ENCODE measurements at regions not wholly inside any gene's neighbourhood (a gene's known extent, or its start where the extent isn't known, plus 50 kb on each side); places are given as distances from the start of the nearest gene placed in this dataset.

DNA sequence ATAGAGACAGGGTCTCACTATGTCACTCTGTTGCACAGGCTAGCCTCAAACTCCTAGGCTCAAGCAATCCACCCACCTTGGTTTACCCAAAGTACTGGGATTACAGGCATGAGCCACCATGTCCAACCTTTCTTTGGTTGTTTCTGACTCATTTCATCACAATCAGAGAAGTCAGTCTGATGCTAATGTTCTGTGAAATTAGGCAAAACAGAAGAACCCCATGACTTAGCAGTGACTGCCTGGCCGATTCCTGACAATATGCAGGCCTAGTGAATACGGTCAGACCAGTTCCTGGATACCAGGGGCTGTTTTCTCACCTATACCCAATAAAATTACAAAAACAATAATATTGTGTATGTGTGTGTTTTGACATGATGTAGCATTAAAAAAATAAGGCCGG, 58.8 kb upstream of the BTN3A2 start:
- TF ChIP-seq, protein P1, sequence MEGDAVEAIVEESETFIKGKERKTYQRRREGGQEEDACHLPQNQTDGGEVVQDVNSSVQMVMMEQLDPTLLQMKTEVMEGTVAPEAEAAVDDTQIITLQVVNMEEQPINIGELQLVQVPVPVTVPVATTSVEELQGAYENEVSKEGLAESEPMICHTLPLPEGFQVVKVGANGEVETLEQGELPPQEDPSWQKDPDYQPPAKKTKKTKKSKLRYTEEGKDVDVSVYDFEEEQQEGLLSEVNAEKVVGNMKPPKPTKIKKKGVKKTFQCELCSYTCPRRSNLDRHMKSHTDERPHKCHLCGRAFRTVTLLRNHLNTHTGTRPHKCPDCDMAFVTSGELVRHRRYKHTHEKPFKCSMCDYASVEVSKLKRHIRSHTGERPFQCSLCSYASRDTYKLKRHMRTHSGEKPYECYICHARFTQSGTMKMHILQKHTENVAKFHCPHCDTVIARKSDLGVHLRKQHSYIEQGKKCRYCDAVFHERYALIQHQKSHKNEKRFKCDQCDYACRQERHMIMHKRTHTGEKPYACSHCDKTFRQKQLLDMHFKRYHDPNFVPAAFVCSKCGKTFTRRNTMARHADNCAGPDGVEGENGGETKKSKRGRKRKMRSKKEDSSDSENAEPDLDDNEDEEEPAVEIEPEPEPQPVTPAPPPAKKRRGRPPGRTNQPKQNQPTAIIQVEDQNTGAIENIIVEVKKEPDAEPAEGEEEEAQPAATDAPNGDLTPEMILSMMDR (IDR thresholded peaks at IDR 0.05; ENCODE audit: low read depth, low read length), result no peak
- no peak for DNase-seq (ENCODE audit: low read depth, low spot score)
- in situ Hi-C loops (cut with HindIII; ENCODE audit: low sequenced_read_pairs), result no loop called here
- no peak overlapping the region for H3K4me3 ChIP-seq (ENCODE audit: low read depth, low read length)

DNA sequence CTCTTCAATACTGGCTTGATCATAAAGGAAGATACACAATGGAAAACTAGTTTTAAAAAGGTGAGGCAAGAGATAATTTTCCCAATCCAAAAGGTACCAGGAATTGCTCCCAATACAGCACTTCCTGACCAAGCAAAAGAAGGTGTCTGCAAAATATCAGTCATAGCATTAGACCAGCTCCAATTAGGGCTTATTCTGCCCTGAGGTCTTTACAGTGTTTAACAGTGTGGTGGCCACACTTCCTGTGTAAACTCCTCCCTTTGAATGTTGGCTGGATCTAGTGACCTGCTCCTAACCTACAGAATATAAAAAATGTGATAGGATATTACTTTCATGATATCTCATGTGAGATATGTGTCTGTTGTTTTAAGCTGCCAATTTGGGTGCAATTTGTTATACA, 57.1 kb upstream of the BTN3A2 start:
- in situ Hi-C loops (cut with HindIII; ENCODE audit: low sequenced_read_pairs), result no loop called here
- no peak for DNase-seq (ENCODE audit: low read depth, low spot score)
- H3K4me3 ChIP-seq (ENCODE audit: low read depth, low read length), result no peak overlapping the region
- TF ChIP-seq, protein P1 (IDR thresholded peaks at IDR 0.05; ENCODE audit: low read depth, low read length), result no peak

DNA sequence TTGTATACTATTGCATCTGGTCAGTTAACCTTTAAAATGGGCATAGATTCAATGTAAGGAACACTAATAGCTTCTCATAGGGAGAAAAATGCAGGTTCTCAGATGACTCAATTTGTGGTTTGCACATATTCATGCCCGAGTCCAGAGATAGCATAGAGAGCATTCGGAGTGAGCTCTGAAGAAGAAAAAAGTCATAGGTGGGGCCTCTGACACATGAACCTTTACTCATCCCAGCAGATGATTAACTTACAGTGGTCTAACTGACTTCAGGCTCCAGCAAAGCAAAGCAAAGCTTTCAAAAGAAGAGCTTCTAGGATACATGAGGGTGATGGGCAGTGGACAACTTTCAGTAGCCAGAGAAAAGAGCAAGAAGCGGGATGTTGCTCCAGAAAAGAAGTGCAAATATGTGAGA, 55.3 kb upstream of the BTN3A2 start:
- in situ Hi-C loops (cut with HindIII; ENCODE audit: low sequenced_read_pairs), result no loop called here
- TF ChIP-seq, protein P1 (IDR thresholded peaks at IDR 0.05; ENCODE audit: low read depth, low read length), result no peak
- DNase-seq (ENCODE audit: low read depth, low spot score), result peak; percentile 81
- H3K4me3 ChIP-seq (ENCODE audit: low read depth, low read length), result no peak overlapping the region

DNA sequence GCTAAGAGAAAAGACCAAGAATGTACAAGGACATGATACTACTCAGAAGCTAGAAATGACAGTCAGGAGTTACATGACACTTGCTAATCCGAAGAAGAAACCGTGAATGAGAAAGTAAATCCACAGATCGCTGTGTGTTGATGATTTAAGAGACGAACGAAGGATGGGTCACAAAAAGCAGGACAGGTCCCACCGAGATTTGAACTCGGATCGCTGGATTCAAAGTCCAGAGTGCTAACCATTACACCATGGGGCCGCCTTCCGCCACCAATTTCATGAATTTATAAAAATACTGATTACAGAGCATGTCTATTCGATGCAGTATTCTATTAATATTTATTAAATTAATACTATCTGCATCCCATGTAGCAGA, 54.0 kb upstream of the BTN3A2 start:
- in situ Hi-C loops (cut with HindIII; ENCODE audit: low sequenced_read_pairs), result no loop called here
- DNase-seq (ENCODE audit: low read depth, low spot score), result peak; percentile 61
- TF ChIP-seq, protein P1 (IDR thresholded peaks at IDR 0.05; ENCODE audit: low read depth, low read length), result no peak
- peak overlapping the region; percentile 58 for H3K4me3 ChIP-seq (ENCODE audit: low read depth, low read length)

DNA sequence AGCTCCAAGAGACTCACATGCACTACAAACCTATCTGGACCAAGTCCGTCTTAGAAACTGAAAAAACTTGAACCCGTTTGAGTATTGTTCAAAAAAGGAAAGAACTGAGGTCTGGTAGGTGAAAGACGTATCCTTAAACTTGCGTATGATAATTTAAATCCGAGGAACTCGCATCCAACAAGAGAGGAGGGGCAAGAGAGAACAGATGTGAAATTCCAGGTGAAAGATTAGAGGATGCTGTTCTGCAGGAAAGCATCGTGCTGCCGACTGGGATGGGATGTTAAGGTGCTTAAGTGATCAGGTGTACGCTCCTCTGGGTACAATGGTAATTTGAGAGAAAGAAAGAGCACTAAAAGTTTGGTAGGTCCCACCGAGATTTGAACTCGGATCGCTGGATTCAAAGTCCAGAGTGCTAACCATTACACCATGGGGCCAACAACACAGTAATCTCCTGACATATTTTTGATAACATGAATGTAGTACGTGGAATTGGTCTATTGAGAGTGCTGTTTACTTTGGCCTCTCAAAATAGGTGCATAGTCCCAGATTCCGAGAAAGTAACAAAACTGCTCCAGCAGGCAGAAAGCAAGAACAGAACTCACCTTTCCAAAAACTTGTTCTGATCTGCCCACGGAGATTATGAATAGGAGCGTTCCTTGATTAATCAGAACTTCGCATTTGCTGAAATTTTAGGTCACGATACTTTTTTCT, 53.5 kb upstream of the BTN3A2 start:
- TF ChIP-seq, protein P1 (IDR thresholded peaks at IDR 0.05; ENCODE audit: low read depth, low read length), result no peak
- H3K4me3 ChIP-seq (ENCODE audit: low read depth, low read length), result peak overlapping the region; percentile 58
- in situ Hi-C loops (cut with HindIII; ENCODE audit: low sequenced_read_pairs), result no loop called here
- peak; percentile 79 for DNase-seq (ENCODE audit: low read depth, low spot score)

DNA sequence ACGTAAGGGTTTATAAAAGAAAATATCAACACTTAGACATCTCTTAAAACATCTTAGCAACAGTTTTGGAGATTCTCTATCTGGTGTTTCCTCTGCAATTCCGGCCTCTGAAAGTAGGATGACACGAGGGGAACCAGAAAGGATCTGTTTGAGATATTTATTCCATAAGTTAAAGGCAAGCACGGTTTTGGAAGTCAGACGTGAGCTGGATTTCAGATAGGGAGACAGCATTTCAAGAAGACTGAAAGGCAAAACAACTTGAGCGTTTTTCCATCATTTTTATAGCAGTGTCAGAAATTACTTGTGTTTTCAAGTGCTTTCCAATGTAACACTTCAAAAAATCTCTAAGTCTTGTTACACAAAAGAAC, 52.9 kb upstream of the BTN3A2 start:
- in situ Hi-C loops (cut with HindIII; ENCODE audit: low sequenced_read_pairs), result no loop called here
- TF ChIP-seq, protein P1 (IDR thresholded peaks at IDR 0.05; ENCODE audit: low read depth, low read length), result no peak
- H3K4me3 ChIP-seq (ENCODE audit: low read depth, low read length), result peak overlapping the region; percentile 58
- DNase-seq (ENCODE audit: low read depth, low spot score), result no peak

All from astrocyte of the spinal cord (primary cell).